ENCODE measurements at regions not wholly inside any gene's neighbourhood (a gene's known extent, or its start where the extent isn't known, plus 50 kb on each side); places are given as distances from the start of the nearest gene placed in this dataset.

- no peak for TF ChIP-seq EZH2 (IDR thresholded peaks at IDR 0.05; ENCODE audit: borderline replicate concordance, low read length)
- TF ChIP-seq CTCF (IDR thresholded peaks at IDR 0.05; ENCODE audit: low read length), result no peak
- no peaks in the 10 kb centered on the region for H3K36me3 ChIP-seq (ENCODE audit: insufficient read depth, low read length)
- no peaks in the 10 kb centered on the region for H3K4me1 ChIP-seq (ENCODE audit: insufficient read depth, low read length, severe bottlenecking)
- H3K27ac ChIP-seq (ENCODE audit: low read depth, low read length, poor library complexity, severe bottlenecking), result no peak overlapping the region
- no peak overlapping the region for H3K4me2 ChIP-seq (ENCODE audit: low read length)
- H3K4me3 ChIP-seq (ENCODE audit: low read depth, low read length, poor library complexity, severe bottlenecking), result no peak overlapping the region
- H3K9me3 ChIP-seq (ENCODE audit: low read length), result no peaks in the 10 kb centered on the region
- H3K9me2 ChIP-seq (ENCODE audit: low read depth, low read length), result no peaks in the 10 kb centered on the region
- H3K9ac ChIP-seq (ENCODE audit: low read length), result no peak overlapping the region
- H3K27me3 ChIP-seq (ENCODE audit: insufficient read depth, low read length), result no peaks in the 10 kb centered on the region
- no peaks in the 10 kb centered on the region for H3K79me2 ChIP-seq (ENCODE audit: insufficient read depth, low read length)
- H3F3A ChIP-seq (ENCODE audit: insufficient read depth, low read length), result no peaks in the 10 kb centered on the region
- H4K20me1 ChIP-seq (ENCODE audit: insufficient read depth, low read length), result no peaks in the 10 kb centered on the region
- no peak overlapping the region for H2AFZ ChIP-seq (ENCODE audit: low read length)
Measured at GRCh38 chr2:58313926-58314325, 72.8 kb upstream of the FANCL start.

GRCh38 chr2:58308435-58308834, 67.3 kb upstream of the FANCL start:
- no peak overlapping the region for H2AFZ ChIP-seq (ENCODE audit: low read length)
- no peaks in the 10 kb centered on the region for H3K79me2 ChIP-seq (ENCODE audit: insufficient read depth, low read length)
- H3K4me1 ChIP-seq (ENCODE audit: insufficient read depth, low read length, severe bottlenecking), result no peaks in the 10 kb centered on the region
- TF ChIP-seq EZH2 (IDR thresholded peaks at IDR 0.05; ENCODE audit: borderline replicate concordance, low read length) (no peak), CTCF (IDR thresholded peaks at IDR 0.05; ENCODE audit: low read length) (no peak)
- H3K27ac ChIP-seq (ENCODE audit: low read depth, low read length, poor library complexity, severe bottlenecking), result no peak overlapping the region
- H3K4me3 ChIP-seq (ENCODE audit: low read depth, low read length, poor library complexity, severe bottlenecking), result no peak overlapping the region
- H3K9me2 ChIP-seq (ENCODE audit: low read depth, low read length), result no peaks in the 10 kb centered on the region
- no peaks in the 10 kb centered on the region for H3F3A ChIP-seq (ENCODE audit: insufficient read depth, low read length)
- H4K20me1 ChIP-seq (ENCODE audit: insufficient read depth, low read length), result no peaks in the 10 kb centered on the region
- no peaks in the 10 kb centered on the region for H3K36me3 ChIP-seq (ENCODE audit: insufficient read depth, low read length)
- H3K9me3 ChIP-seq (ENCODE audit: low read length), result no peaks in the 10 kb centered on the region
- no peaks in the 10 kb centered on the region for H3K27me3 ChIP-seq (ENCODE audit: insufficient read depth, low read length)
- H3K9ac ChIP-seq (ENCODE audit: low read length), result no peak overlapping the region
- H3K4me2 ChIP-seq (ENCODE audit: low read length), result no peak overlapping the region

GRCh38 chr2:58304843-58305242, 63.7 kb upstream of the FANCL start:
- no peaks in the 10 kb centered on the region for H4K20me1 ChIP-seq (ENCODE audit: insufficient read depth, low read length)
- H3K4me1 ChIP-seq (ENCODE audit: insufficient read depth, low read length, severe bottlenecking), result no peaks in the 10 kb centered on the region
- H3K9me2 ChIP-seq (ENCODE audit: low read depth, low read length), result no peaks in the 10 kb centered on the region
- H3F3A ChIP-seq (ENCODE audit: insufficient read depth, low read length), result no peaks in the 10 kb centered on the region
- H3K4me3 ChIP-seq (ENCODE audit: low read depth, low read length, poor library complexity, severe bottlenecking), result no peak overlapping the region
- no peaks in the 10 kb centered on the region for H3K79me2 ChIP-seq (ENCODE audit: insufficient read depth, low read length)
- no peaks in the 10 kb centered on the region for H3K36me3 ChIP-seq (ENCODE audit: insufficient read depth, low read length)
- no peaks in the 10 kb centered on the region for H3K9me3 ChIP-seq (ENCODE audit: low read length)
- no peak overlapping the region for H3K4me2 ChIP-seq (ENCODE audit: low read length)
- no peak overlapping the region for H3K27ac ChIP-seq (ENCODE audit: low read depth, low read length, poor library complexity, severe bottlenecking)
- TF ChIP-seq CTCF (IDR thresholded peaks at IDR 0.05; ENCODE audit: low read length) (no peak), EZH2 (IDR thresholded peaks at IDR 0.05; ENCODE audit: borderline replicate concordance, low read length) (no peak)
- no peak overlapping the region for H2AFZ ChIP-seq (ENCODE audit: low read length)
- H3K27me3 ChIP-seq (ENCODE audit: insufficient read depth, low read length), result no peaks in the 10 kb centered on the region
- no peak overlapping the region for H3K9ac ChIP-seq (ENCODE audit: low read length)

All from OCI-LY1 (cell line).